HG02970 (cell line): ENCODE measurements at regions not wholly inside any gene's neighbourhood (a gene's known extent, or its start where the extent isn't known, plus 50 kb on each side); places are given as distances from the start of the nearest gene placed in this dataset.

Experiments used
- ATAC-seq: cut with Tn5 transposase; IDR thresholded peaks from one replicate; pipeline ENCODE4 v1.9.1; 2021; ENCODE audit warnings: mild to moderate bottlenecking, moderate library complexity, moderate number of reproducible peaks; ENCODE audit not compliant: unreplicated experiment, low FRiP score

GRCh38 chr2:9156483-9156882 is 50.1 kb upstream of the ASAP2 start:
- ATAC-seq, result no peak

- no peak for ATAC-seq
Observed at GRCh38 chr2:9154061-9154460, 52.6 kb upstream of the ASAP2 start.

DNA sequence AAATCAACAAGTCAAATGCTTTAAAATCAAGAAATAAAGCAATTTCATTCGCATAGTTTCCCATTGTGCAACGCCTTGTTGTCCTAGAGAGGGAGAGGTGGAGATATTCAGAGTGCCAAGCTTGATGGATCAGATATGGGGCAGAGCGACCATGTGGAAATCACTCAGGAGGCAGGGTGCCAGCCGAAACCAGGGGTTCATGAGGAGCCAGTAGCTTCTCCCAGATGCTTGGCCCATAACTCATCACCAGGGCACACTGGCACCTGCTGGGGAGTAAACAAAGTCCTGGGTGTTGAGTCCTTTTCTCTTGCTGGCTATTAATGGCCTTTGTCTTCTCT is 53.0 kb upstream of the ASAP2 start:
- no peak for ATAC-seq

DNA sequence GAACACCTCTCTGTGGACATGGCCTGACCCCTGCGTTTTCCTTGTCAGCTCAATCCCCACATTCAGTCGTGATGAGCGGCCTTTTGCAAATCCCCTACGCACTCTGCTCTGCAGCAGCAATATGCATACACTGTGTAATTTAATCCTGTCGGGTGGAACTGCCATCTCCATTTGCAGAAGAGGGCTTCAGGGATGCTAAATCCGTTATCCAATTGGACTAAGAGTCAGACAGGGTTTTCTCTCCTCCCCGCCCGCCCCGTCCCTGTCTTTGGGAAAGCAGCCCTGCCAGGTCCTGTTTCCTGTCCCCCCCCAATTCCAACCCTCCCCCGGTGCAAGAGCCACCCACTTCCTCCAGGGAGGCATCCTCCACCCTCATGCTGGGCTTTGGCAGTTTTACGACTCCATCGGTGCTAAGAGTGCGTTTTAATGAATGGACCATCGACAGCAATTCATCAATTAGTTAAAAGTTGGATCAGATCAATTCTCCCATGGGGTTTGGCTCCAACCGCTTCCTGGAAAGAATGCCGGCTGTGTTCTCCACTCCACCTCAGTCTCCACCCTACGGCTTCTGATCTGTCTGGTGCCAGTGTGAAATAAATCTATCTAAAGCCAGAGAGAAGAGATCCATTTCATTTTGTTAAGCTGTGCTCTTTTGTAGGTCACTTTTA is 53.5 kb upstream of the ASAP2 start:
- no peak for ATAC-seq

DNA sequence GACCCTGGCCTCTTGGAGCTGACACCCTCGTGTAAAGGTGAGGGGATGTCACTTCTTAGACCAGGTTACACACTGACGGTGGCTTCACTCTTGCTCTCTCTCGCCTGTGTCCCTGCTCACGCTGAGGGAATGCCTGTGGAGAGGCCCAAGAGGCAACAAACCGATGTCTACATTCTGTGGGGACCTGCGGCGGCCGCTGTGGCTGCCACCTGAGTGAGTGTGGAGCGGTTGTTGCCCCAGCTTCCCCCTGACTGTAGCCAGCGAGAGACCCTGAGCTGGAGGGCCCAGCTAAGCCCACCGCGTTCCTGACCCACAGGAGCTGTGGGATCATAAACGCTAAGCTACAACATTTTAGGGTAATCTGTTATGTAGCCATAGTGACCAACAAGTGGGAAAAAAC is 55.7 kb upstream of the ASAP2 start:
- ATAC-seq, result no peak

- ATAC-seq, result no peak
Observed at GRCh38 chr2:9150568-9150900, 56.1 kb upstream of the ASAP2 start.

- no peak for ATAC-seq
Observed at GRCh38 chr2:9149726-9150567, 56.7 kb upstream of the ASAP2 start.

DNA sequence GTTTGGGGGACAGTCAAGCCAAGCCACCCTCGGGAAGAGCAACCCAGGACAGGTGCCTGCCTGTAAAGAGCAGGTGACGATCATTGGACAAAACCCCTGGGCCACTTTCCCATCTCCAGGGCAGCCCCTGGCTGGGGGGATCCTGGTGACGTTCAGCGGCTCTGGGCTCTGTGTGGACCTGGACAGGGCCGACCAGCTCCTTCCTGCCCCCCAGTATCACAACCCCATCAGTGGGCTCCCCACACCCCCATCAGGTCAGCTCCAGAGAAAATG is 57.3 kb upstream of the ASAP2 start:
- ATAC-seq, result no peak

DNA sequence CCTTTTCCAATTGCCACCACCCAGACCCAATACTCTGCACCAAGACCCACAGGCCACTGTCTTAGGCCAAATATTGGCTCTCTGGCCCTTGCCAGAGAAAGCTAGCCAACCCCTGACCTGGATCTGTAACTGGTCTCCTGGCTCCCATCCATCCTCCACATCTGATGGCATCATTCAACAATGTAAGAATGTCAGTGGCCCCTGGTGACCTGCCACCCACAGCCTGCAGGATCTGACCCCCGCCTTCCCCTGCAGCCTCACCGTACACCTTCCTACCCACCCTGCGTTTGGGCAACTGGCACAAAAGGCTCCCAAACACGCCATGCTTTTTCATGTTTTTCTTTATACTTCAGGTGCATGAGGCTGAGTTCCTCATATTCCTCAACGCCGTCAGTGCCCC is 60.0 kb upstream of the ASAP2 start:
- ATAC-seq, result no peak

DNA sequence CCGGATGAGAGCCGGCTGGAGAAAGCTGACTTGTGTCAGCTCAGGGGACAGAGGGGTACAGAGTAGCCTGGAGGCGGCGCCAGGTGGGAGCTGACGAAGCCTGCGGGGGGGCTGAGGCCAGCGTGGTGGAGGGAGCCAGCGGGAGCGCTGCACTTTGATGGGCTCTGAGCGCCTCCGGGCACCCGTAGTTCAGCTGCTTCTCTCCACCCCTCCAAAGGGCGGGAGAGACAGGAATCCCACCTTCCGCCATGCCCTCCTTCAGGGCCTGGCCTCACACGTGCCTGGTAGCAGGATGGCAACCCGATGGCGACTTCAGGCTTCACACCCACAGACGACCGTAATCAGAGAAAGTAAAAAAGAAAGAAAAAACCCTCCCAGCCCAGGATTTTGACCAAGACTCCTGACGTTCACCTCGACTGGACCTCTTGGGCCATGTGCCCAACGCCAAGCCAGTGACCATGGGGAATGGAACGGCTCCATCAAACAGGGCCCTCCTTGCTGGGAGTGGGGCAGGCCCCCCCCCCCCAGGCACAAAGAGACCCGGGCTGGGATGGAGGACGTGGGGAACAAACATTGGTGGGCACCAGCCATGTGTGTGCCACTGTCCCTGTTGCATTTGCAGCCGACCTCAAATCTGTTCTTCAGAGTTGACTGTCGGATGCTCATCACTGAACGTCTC is 60.7 kb upstream of the ASAP2 start:
- no peak for ATAC-seq

GRCh38 chr2:9145109-9145751 is 61.4 kb upstream of the ASAP2 start:
- no peak for ATAC-seq

DNA sequence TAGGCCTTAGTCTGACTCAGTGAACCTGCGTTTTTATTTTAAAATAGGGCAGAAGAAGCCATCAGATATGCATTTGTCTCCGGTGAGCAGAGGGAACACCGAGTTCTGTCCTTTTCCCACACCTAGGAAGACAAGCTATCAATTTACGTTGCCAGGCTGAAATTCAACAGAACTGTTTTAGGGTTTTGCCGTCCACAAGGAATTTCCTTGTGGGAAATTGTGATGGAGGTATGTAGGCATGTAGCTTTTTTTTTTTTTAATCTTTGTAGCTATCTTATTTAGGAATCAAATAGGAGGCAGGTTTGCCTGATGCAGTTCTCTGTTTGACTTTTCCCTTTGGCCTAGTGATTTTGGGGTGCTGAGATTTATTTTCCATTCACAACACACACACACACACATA is 62.0 kb upstream of the ASAP2 start:
- ATAC-seq, result no peak

GRCh38 chr2:9144046-9144445 is 62.6 kb upstream of the ASAP2 start:
- no peak for ATAC-seq

DNA sequence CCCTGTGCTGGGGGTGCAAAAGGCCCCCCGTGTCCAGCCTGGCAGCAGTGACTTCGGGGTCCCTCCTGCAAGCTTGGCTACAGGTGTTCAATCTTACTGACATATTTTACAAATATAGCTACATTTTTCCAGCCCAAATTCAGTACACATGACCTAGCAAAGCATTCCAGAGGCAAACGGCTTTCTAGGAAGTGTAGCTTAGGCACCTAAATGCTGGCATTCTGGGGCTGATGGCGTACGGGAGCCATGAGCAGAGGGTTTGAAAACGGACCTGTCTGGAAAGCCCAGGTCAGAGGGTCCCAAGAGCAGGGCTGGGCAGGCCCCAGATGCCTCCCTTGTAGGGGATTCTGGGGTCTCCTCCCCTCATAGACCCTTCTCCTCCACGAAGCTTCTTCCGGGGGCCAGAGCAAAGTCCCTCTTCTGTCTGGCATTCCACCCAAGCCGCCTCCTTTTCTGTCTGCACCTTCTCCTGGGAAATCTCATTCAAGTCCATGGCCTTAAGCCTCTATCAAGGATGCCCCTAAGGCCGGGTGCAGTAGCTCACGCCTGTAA is 63.3 kb upstream of the ASAP2 start:
- ATAC-seq, result no peak

DNA sequence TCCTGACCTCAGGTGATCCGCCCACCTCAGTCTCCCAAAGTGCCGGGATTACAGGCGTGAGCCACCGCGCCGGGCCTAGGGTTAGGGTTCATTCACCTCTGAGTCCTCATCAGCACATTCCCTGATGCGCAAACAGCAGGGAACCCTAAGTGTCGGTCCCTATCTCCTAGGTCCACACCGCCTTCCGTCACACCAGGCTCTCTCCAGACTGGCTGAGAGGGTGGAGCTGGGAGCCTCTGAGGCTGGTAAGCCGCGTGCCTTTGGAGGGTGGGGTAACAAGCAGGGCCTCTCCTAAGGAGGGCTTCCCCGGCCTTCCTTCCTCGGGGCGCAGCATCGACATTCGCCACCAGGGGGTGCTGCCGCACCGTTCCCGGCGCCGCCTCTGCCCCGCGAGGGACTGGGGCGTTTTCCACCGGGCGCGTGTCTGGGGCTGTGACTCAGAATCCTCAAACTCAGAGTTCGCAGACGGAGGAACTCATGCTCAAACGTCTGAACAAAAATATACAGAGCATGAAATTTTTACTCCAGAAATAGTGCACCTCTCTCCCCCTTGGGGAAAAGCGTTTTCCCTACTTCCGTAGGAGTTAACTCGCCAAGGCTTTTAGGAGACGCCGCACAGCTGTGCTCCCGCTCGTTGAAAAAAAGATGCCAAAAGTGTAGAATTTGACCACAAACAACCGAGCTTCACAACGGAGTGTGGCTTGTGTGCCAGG is 63.9 kb upstream of the ASAP2 start:
- ATAC-seq, result peak; percentile 78

- ATAC-seq, result no peak
Observed at GRCh38 chr2:9141706-9142460, 64.7 kb upstream of the ASAP2 start.

DNA sequence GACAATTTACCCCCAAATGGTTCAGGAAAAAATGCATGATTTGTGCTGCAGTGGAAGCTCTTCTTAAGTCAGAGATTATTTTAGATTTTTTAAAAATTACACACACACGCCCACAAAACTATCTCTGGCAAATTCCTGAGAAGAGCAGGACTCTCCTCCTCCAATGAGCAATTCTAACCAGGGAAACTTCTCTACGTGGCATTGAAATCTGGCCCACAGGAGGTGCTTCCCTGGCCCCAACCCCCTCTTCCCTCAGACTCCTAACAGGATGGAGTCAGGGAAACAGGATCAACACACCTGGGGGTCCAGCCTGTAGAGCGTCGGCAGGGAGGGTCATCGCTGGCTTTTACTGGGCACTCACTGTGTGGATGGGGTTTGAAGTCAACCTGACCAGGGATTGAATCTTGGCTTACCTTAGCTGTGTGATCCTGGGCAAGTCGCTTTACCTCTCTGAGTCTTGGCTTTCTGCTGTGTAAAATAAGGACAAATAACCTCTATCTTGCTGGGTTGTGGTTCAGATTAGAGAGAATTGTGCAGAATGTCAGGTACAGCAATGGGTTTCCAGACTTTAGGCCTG is 65.4 kb upstream of the ASAP2 start:
- ATAC-seq, result no peak

DNA sequence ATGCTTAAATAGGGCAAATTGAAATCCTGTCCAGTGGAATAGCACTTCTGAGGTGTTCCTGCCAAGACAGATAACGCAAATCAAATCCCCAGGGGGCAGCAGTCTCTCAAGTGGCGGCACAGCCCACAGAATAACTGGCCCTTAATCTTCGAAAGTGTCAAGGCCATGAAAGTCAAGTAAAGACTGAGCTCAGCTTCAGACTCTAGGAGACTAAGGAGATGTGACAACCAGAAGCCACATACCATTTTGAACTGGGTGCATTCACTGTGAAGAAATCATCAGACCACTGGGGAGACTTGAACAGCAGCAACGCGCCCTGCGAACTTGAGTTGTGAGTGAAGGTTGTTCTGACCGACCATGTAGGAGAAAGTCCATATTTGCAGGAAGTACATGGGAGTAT is 66.0 kb upstream of the ASAP2 start:
- no peak for ATAC-seq
